GM19395 (cell line): ENCODE measurements at regions not wholly inside any gene's neighbourhood (a gene's known extent, or its start where the extent isn't known, plus 50 kb on each side); places are given as distances from the start of the nearest gene placed in this dataset.
"Not testable (repeated sequence)": the region's sequence is repeated elsewhere in the genome, so short reads cannot be mapped to it uniquely, and the experiment has no call there.

Experiments
- ATAC-seq: cut with Tn5 transposase; IDR thresholded peaks from one replicate; pipeline ENCODE4 v1.9.1; 2021; ENCODE audit warnings: mild to moderate bottlenecking, moderate library complexity; ENCODE audit not compliant: unreplicated experiment

DNA sequence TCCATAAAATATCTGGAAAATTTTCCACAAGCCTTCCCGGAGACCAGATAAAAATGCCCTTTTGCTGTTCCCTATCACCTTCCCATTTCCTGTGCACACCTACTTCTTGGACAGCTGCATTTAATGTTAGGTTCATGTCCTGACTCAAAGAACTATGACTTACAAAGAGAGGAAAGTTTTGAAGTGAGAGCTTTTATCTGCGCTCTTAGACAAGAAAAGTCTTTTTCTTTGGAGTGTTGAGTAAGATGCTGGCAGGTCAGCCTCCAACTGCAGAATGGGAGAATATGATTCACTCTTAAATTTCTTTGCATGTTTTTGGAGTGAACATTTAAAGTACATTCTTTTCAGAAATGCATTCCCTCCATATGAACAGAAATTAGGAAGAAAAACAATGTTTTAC, 147.3 kb upstream of the DPH6 start:
- no peak for ATAC-seq

DNA sequence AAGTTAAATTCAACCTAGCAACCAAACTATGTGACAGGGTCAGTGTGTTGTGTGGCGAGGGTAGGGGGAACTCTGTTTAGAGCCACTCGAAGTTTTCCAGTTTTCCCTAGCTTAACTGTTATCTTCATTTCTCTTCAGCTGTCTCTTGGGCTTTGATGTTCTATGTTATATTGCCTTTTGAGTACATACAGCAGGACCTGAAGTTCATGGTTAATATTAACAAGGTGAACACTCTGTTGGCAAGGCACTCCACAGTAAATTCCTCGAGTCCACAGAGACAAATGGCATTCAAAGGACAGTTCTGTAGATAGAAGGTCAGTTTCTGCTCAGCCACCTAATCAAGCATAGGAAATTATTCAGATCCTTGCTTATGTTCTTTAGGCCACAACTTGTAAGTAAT, 147.9 kb upstream of the DPH6 start:
- no peak for ATAC-seq

DNA sequence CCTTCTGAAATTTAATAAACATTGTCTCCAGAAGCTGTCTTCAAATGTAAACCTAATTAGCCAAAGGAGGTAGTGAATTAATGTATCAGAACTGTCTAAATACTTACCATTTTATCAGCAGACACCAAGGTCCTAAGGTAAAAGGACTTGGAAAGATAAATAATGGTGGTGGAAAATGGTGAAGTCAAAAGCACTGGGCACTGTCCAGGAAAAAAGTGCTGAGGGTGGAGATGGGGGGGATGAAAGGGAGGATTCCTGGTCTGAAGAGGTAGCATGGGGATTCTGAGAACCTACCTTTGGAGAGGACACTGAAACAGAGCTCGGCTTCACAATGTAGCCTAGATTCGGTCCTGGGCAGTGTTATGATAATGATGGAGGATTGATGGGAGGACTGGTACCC, 149.0 kb upstream of the DPH6 start:
- no peak for ATAC-seq

DNA sequence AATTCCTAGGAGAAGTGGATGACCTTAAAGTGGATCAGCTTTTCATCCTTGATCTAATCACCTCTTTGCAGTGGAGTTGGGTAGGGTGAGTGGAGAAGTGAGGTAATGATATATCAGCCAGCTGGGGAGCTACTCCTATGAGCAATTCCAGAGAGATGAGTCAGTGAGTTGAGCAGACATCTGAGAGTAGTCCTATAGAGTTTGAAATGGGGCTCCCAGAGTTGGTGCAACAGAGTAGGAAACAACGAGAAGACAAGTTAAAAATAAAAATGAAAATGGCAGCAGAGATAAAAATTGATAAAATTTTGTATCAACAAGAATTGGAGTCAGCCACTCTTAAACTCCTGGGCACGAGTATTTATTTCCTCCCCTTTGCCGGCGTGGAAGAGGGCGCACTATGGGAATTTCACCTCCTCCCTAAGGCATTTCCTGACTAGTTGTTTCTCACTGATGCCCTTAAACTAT, 150.8 kb upstream of the DPH6 start:
- ATAC-seq, result no peak

DNA sequence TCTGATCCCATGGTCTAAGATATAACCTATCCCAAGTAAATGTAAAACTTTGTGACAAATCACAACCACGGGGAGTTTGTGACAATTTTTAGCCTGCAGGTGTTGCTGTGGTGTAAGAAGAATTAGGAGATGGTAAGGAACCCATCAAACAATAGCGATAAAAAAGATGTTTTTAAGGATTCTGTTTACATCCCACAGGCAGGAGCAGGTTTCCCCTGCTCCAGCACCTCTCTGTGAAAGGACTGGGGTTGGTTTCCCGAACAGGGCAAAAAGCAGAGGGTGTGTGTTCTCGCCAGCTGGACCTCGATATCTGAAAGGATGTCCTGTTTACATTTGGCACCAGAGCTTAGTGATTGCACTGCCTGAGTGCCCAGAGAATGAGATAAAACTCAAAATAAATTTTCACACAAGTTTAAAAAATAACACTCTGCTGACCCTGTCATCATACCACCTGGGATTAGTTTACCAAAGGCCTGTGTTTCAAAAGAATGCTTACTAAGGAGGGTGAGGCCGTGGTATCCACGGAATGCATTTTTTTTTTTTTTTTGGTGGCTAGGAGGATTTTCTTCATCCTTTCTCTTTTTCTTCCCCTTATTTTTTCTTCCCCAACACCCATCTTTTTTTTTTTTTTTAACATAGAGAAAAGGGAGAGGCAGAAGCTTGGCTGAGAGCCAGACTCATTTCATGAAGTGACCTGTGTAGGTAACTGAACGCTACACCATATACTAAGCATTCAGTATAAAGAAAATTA, 151.8 kb upstream of the DPH6 start:
- ATAC-seq, result no peak

DNA sequence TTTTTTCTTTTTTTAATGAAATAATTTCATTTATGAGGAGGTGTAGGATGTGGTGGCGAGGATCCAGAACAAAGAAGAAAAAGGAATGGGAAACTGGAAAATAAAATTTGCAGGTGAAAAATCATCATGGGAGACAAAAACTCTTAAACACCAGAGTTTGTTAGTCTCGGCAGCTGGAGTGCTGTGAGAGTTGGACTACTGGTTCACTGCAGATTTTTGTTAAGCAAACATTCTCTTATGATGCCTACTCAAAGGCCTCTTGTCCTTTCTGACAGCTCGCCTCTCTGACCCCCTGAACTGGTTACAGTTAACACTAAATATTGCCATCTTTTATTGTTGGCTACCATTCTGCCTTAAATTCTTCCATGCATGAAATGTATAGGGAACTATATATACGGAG, 152.4 kb upstream of the DPH6 start:
- no peak for ATAC-seq

DNA sequence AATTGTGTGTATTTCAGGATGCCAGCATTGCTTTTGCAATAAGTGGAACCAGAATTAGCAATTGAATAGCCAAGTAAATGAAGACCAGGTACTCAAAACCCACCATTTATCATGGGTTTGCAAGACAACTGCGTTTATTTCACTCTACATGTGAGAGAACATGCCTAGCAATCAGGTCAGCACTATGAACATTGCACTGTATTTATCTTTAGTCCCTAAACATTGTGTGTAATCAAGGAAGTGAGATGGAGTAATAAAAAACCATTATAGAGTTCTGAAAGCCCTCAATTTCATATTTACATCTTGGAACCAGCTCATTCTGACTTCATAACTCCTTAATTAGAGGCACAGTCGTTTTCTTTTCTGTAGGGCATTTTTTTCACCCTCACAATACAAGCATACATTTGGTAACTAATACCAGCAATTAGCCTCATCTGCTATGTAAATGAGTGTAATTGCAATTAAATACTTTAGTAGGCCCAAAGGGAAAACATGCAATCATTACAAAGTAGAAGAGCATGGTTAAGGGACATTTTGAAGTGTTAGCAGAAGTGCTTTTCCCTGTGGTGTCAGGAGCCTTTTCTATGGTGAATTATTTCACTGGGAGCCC, 153.1 kb upstream of the DPH6 start:
- no peak for ATAC-seq

DNA sequence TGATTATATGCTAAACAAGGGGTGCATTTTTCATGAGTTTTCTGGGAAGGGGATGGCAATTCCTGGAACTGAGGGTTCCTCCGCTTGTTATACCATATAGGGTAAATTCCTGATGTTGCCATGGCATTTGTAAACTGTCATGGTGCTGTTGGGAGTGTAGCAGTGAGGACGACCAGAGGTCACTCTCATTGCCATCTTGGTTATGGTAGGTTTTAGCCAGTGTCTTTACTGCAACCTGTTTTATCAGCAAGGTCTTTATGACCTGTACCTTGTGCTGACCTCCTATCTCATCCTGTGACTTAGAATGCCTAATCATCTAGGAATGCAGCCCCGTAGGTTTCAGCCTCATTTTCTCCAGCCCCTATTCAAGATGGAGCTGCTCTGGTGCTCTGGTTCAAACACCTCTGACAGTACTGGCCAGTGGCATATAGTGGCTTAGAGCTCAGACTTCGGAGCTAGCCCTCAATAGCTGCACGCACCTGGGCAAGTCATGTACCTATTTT, 154.2 kb upstream of the DPH6 start:
- ATAC-seq, result not testable (repeated sequence)

DNA sequence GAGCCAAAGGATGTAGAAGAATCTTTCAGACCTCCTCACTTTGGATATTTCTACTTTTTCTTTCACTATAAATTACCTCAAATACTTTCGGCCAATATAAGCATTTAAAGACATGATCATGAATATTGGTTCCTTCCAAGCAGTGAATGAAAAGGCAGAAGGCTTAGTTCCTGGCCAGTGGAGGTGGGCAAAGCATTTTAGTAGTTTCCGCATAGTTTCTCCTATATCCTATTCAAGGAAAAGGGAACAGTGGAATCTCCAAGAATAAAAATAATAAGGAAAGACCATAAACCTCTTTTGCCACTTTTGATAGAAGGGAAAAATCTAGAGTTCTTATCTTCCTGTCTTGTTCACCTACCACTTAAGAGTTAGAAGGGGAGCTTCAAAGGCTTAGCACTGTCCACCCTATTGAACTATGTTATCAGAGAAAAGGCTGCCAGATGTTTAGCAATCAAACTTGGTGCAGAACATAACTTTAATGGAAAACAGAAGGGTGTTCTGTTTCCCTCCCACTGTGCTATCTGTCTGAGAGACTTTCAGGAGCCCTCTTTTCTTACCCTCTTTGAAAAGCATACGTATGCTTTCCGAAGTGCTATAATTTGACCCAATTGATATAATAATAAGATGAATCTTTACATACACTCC, 155.6 kb upstream of the DPH6 start:
- no peak for ATAC-seq

DNA sequence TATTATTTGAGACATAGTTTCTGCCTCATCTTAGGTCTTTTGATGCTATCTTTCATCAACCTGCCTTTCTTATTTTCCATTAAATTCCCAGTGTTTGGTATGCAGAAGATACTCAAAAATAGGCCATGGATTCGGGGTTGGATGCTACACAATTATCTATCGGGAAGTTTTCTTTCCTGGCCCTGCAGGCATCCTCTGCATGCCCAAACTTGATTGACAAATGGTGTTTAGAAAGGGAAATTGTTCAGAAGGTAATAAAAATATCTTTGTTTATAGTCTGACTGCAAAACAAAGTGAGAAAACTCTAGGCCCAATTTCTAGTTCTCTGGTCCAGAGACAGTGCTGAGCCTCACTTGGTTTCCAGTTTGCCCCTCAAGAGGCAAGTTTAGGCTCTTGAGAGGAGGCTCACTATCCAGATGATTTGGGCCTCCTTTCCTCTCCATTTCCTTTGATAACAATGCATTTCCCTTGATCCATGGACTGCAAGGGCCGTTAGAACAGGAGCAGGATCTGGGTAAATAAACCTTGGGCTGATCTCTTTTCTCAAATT, 157.1 kb upstream of the DPH6 start:
- no peak for ATAC-seq

DNA sequence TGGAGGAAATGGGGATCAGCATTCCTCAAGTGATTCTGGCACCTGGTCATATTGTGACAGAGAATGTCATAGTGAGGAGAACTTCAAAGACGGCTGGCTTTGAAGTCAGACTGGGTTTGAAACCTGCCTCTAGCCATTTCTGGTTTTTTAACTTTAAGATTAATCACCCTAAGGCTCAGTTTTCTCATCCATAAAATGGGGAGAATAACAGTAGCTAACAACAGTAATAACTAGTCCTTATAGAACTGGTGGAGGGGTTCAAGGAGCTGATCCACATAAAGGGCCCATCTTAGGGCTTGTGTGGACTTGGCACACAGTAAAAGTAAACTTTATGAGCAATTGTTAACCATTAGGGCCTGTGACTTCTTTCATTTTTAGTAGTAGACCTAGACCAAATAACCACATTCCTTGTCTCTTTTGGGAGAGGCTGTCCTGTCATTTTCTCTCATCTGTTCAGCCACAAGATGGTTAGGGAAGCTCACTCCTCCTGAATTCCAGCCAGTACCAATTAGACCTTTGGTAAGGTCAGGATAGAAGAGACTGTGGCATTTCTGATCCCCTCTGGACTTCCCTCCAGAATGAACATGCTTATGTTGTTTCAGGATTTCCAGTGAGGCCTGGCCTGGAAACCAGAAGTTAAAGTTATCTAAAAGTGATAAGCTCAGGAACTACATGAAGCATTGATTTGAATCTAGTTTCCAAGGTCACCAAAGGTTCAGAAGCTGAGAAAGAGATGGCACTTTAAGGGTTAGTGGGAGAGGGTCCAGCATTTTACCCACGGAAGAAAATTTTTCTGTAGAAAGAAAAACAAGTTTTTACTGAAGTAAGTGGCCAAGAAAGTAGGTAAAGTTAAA, 159.3 kb upstream of the DPH6 start:
- ATAC-seq, result no peak

DNA sequence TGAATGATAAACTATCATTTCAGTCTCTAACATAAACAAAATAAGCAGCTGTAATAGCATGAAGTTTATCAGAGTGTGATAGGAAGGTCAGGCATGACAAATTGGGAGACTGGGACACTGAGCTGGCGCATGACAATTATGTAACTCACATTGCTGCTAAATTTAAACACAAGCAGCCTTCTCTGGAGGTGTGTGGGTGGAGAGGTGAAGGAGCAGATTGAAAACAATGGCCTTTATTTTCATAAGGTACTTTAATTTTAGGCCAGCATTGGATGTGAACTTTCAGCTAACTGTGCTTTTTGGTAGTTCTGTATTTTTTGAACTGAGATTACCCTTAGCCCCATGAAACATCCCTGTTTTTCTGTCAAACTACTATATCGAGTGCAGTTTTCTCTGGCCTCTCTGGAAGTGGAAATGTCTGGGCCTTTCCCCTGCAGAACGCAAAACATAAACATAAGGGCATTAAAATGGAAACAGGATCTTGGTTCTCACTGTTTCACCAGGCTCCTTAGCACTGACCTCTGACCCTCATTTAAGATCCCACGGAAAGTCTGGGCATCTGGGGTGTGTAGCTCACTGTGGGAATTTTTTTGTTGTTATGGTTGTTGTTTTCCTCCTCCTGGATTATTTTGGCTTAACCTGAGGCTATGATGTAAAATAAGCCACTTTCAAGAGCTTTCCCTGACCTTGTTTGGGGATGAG, 160.1 kb upstream of the DPH6 start:
- no peak for ATAC-seq

DNA sequence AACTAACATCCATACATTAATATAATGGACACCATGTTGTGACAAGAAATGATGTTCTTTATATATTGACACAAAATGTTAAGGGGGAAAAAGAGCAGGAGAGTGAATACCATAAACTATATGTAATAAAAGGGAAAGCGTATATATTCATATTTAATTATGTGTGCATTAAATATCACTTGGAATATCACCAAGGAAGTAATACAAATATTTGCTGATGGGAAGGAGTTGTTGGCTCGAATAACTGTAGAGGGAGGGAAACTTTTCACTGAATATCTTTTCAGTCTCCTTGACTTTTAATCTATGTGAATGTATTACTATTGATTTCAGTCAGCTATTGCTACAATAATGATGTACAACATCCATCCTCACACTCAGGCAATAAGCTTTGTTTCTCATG, 167.0 kb upstream of the DPH6 start:
- ATAC-seq, result no peak

DNA sequence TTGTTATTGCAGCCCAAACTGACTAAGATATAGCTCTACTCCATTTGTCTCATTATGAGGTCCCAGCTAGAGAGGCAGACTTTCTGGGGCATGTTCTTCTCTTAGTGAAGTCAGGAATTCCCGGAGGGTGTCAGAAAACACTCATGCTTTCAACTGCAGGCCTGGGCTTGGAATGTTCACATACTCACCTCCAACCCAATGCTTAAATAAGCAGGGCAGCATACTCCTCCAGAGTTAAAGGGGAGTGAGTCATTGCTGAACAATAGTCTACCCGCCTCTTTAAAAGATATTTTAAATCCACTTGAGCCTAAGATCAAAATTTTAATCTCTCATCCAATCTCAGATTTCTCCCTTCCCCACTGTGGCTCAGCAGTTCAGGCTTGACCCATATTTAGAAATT, 167.8 kb upstream of the DPH6 start:
- no peak for ATAC-seq

DNA sequence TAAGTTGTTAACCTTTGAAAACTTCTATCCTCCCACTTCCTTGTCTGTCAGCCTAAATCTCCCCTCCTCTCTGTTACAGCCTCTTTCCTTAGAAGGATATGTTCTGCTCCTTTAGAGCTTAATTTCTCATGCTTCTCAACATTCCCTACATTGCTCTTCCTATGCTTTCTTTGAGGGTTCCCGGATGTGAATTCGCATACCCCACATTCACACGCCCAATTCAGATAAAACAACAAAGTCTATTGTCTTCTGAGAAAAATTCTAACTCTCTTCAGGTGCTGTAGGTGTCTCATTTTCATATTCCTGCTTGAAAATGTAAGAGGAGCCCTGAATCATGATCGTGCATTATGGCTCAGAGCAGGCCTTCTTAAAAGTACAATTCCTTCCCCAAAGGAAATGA, 171.8 kb upstream of the DPH6 start:
- ATAC-seq, result no peak

DNA sequence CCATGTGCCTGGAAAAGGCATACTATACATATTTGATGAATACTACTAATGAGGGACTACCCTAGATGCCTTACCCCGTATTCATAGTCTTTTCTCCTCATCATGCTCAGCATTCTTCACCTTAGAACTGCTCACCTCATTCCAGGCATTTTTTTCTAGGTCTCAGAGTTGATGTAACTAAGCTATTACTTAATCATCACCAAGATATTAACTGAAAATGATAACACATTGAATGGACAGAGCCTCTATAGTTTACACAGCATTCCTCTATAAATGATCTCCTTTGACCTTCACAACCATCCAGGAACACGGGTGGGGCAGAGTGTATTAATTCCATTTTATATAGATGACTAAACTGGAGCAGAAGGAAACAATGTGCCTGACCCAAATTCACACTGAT, 174.1 kb upstream of the DPH6 start:
- no peak for ATAC-seq

DNA sequence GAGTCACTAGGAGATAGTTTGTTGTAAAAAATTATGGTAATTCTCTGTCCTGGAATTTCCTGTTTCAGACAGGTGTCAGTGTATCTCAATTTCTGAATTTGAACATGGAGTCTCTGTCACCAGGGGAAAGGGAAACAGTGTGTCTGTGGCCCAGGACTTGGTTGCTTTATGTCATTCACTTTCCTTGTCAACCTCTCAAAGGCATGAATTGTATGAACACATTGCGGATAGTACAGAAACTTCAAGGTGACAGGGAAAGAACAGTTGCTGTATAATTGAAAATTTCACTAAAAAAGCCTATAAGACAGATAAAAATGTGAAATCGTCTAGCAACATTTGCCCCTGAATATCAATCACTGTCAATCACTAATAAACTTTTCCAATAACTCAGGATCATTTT, 175.0 kb upstream of the DPH6 start:
- ATAC-seq, result no peak

DNA sequence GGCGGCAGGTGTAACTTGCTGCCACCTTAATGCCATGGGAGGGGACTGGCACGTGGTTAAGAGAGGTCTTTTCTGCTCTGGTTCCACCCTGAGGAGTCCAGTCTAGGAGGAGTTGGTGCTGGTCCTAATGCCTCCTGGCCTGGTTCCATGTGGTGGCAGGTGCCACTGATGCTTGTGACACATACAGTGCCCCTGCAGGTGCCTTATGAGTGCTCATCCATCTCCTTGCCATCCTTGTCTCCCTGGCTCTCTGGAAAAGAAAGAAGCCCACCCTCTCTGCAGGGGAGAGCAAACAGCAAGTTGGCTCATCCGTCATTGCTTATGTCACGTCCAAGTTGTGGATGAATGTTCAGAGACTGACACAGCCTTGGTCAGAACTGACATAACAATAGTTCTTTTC, 175.8 kb upstream of the DPH6 start:
- ATAC-seq, result no peak

DNA sequence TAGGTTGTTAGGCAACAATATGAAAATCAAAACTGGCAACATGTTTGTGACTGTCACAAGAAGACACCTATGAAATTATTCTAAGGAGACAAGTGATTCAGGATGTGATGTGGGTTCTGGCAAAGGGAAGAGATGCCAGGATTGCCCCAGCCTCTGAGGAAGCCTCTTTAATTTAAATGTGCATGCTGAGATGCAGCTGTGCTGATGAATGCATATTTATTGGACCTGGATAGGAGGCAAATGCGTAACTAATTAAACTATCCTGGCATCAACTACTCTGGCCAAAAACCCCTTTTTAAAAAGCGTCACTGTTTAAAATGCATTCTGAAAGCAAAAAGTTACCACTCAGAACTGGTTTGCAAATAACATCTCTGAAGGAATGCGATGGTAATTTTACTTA, 176.5 kb upstream of the DPH6 start:
- no peak for ATAC-seq

DNA sequence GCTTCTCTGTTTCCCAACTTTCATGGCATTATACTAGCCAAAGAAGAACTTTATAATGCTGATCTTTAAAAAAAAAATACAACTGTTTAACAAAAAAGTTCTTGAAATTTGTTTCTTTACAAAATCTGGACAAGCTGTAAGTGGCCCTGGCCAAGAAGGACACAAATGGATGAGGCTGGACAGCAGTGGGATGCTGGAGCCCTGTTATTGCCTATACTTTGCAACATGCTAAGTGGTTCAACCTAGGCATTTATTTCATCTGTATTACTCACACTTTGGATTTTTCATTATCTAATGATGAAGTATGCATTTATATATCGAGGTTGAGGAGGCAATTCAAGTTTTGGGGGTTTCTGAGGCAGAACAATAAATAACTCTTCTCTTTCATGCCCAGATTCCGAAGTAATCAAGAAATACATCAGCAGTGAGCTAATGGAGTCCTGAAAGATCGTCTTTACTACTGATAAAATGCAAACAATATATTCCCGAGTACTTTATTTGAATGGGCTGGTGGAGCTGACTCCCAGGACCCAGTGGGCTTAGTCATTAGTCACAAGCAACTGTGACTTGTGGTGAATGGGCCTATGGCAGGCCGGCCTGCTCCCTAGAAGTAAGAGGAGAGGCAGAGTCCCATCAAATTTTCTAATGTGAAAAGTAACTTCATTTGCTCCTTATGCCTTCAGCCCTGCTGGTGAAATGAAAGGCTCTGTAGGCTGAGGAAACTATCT, 177.3 kb upstream of the DPH6 start:
- no peak for ATAC-seq
